Astrocyte of the cerebellum (primary cell): ENCODE measurements at regions not wholly inside any gene's neighbourhood (a gene's known extent, or its start where the extent isn't known, plus 50 kb on each side); places are given as distances from the start of the nearest gene placed in this dataset.

Experiments
- DNase-seq: peaks from one replicate; pipeline ENCODE4 v3.0.0-alpha.2; 2011; ENCODE audit warnings: low read depth
- H3K4me3 ChIP-seq: 2 replicates; pipeline ENCODE4 v1.5.1; 2011; ENCODE audit warnings: mild to moderate bottlenecking, low read depth, low read length, moderate library complexity
- CTCF ChIP-seq: IDR thresholded peaks from 2 replicates; pipeline ENCODE4 v1.5.1; 2012; ENCODE audit warnings: low read length, low read depth, moderate library complexity, mild to moderate bottlenecking; ENCODE audit errors: missing control alignments
- in situ Hi-C: cut with HindIII; loops from 2 replicates; pipeline ENCODE4 v1.10.0; 2017; ENCODE audit warnings: low sequenced_read_pairs

- in situ Hi-C loops = loop anchor here (5.0 kb wide), 1 partner anchor 611 kb away; no protein-coding TSS in a partner anchor
- no peak for TF ChIP-seq CTCF
- no peak for DNase-seq
These were observed 380.0 kb downstream of the HHIPL2 start for GRCh38 chr1:222167896-222168295.

DNA sequence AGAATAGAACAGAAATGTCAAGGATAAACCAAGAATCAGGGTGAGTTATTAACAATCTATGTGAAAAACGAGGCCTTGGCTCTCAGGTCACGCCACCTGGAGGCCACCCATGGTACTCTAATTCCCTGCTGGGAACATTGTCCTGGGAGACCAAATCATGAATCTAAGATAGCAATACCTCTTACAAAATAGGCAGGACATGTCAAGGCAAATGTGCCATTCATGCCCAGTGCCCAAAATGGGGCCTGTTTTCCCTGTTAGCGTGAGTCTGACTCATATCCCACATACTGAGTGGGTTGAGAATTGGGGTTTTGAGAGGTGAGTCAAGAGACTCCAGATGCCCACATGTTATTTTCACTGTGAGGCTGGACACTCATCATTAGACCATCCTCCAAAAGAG, 380.8 kb downstream of the HHIPL2 start:
- DNase-seq = peak; percentile 24
- in situ Hi-C loops = loop anchor here (5.0 kb wide), 1 partner anchor 610 kb away; no protein-coding TSS in a partner anchor
- no peak overlapping the region for H3K4me3 ChIP-seq
- TF ChIP-seq CTCF = peak; percentile 63

More at GRCh38 chr1:222167896-222168295, 380.0 kb downstream of the HHIPL2 start:
- H3K4me3 ChIP-seq = no peak overlapping the region

DNA sequence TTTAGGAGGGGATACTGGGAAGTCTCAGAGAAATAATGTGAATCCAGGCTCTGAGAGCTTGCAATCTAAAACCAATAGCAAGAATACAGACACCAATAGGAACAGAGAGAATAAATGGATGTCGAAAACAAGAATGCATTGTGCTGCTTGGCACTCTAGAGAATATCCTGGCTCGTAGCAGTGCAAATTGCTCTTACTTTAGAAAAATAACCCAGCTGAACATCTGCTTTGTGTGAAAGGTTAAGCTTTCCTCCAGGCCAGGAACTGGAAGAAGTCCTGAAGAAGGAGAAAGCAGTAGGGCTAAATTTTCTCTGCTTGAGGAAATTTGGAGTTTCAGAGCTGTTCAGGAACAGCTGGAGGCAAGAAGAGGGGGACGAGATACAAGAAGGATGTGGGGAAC, 382.3 kb downstream of the HHIPL2 start:
- no peak overlapping the region for H3K4me3 ChIP-seq
- no peak for DNase-seq
- no peak for TF ChIP-seq CTCF
- in situ Hi-C loops = loop anchor here (5.0 kb wide), 1 partner anchor 608 kb away; no protein-coding TSS in a partner anchor

GRCh38 chr1:222163895-222164294, 384.0 kb downstream of the HHIPL2 start:
- TF ChIP-seq CTCF = no peak
- in situ Hi-C loops = no loop called here
- H3K4me3 ChIP-seq = no peak overlapping the region
- DNase-seq = no peak

DNA sequence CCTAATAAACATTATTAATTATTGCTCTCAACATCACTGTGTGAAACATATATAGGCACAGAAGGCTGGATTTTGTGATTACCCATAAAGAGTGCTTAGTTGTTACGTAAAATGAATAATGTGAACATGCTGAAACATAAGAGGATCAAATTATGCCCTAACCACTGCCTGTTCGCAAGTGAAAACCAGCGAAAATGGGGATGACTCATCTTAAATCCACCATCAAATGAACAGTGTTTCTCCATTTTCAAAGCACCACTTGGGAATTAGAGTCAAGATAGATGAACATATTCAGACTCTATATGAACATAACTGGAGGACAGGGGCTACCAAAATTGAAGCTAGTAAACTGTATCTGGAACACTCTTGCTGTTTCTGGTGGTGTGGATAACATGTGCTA, 386.2 kb downstream of the HHIPL2 start:
- in situ Hi-C loops = no loop called here
- DNase-seq = no peak
- H3K4me3 ChIP-seq = no peak overlapping the region
- TF ChIP-seq CTCF = no peak

DNA sequence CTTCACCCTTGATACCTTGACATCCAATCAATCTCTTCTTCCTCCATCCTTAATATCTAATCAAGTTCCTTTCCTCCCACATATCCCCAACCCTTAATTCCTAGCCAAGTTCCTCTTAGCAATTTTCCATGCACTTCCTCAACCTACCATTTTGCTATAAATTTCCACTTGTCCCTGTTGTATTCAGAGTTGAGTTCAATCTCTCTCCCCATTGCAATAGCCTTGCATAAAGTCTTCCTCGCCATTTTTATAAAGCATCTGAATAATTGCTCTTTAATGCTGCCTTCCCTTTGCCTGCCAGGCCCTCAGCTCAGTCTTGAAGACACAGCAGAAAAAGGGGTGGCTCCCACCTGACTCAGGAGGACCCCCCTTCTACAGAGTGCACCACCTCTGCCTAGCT, 390.3 kb downstream of the HHIPL2 start:
- TF ChIP-seq CTCF = no peak
- no peak overlapping the region for H3K4me3 ChIP-seq
- DNase-seq = no peak
- in situ Hi-C loops = no loop called here

- in situ Hi-C loops = no loop called here
- DNase-seq = no peak
- no peak overlapping the region for H3K4me3 ChIP-seq
- TF ChIP-seq CTCF = no peak
These were observed 398.3 kb upstream of the DUSP10 start for GRCh38 chr1:222140206-222140605.
